ENCODE measurements at regions not wholly inside any gene's neighbourhood (a gene's known extent, or its start where the extent isn't known, plus 50 kb on each side); places are given as distances from the start of the nearest gene placed in this dataset.

DNA sequence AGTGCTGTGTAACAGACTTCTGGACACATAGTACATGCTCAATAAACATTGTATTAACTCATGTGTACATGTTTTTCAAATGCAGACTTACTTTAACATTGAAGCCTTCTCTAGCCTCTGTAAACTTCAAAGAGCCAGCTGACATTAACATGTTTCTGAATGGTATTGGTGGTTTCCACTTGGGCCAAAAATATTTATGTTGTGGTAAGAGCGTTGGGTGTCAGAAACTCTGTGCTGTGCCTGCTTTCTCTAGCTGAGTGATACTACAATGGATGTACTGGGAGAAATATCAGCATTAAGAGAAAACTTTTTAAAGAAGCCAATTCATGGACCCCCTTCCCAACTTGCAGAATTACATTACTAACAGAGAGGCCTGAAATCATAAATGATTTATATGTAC, 1951.7 kb downstream of the TP53TG3F start (continued):
- TF ChIP-seq ZNF596 (tag by site-specific recombination; IDR thresholded peaks at IDR 0.05) = no peak
- TF ChIP-seq, protein P1, sequence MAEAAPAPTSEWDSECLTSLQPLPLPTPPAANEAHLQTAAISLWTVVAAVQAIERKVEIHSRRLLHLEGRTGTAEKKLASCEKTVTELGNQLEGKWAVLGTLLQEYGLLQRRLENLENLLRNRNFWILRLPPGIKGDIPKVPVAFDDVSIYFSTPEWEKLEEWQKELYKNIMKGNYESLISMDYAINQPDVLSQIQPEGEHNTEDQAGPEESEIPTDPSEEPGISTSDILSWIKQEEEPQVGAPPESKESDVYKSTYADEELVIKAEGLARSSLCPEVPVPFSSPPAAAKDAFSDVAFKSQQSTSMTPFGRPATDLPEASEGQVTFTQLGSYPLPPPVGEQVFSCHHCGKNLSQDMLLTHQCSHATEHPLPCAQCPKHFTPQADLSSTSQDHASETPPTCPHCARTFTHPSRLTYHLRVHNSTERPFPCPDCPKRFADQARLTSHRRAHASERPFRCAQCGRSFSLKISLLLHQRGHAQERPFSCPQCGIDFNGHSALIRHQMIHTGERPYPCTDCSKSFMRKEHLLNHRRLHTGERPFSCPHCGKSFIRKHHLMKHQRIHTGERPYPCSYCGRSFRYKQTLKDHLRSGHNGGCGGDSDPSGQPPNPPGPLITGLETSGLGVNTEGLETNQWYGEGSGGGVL (tag by site-specific recombination; IDR thresholded peaks at IDR 0.05) = no peak
- TF ChIP-seq, protein P2, sequence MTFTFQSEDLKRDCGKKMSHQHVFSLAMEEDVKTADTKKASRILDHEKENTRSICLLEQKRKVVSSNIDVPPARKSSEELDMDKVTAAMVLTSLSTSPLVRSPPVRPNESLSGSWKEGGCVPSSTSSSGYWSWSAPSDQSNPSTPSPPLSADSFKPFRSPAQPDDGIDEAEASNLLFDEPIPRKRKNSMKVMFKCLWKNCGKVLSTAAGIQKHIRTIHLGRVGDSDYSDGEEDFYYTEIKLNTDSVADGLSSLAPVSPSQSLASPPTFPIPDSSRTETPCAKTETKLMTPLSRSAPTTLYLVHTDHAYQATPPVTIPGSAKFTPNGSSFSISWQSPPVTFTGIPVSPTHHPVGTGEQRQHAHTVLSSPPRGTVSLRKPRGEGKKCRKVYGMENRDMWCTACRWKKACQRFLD (tag by site-specific recombination; IDR thresholded peaks at IDR 0.05) = no peak
- TF ChIP-seq ZNF521 (tag by site-specific recombination; IDR thresholded peaks at IDR 0.05) = no peak
- TF ChIP-seq ZNF571 (tag by site-specific recombination; IDR thresholded peaks at IDR 0.05) = no peak
- TF ChIP-seq ZFP41 (tag by site-specific recombination; IDR thresholded peaks at IDR 0.05; ENCODE audit: borderline replicate concordance) = no peak
- TF ChIP-seq, protein P3, sequence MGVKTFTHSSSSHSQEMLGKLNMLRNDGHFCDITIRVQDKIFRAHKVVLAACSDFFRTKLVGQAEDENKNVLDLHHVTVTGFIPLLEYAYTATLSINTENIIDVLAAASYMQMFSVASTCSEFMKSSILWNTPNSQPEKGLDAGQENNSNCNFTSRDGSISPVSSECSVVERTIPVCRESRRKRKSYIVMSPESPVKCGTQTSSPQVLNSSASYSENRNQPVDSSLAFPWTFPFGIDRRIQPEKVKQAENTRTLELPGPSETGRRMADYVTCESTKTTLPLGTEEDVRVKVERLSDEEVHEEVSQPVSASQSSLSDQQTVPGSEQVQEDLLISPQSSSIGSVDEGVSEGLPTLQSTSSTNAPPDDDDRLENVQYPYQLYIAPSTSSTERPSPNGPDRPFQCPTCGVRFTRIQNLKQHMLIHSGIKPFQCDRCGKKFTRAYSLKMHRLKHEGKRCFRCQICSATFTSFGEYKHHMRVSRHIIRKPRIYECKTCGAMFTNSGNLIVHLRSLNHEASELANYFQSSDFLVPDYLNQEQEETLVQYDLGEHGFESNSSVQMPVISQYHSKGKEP (tag by site-specific recombination; IDR thresholded peaks at IDR 0.05) = no peak
- TF ChIP-seq ZIC2 (tag by site-specific recombination; IDR thresholded peaks at IDR 0.05) = no peak
- no peak for TF ChIP-seq ZNF324 (tag by site-specific recombination; IDR thresholded peaks at IDR 0.05)

DNA sequence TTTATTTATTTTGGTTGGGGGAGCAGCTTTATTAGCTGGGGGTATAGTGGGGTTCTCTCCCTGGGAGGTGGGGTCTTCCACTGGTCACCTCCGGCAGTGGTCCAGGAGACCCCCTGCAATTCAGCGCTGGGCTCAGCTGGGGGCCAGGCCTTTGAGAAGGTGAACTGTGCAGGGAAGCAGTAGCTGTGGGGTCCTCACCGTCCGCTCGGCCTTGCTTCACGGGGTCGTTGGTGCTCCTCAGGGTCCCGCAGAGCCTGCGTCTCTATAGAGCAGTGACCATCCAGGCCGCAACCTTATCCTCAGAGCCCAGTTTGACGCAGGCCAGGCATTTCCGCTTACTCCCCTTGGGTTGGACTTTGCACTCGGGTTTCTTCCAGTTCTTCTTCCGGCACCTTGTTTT, 1954.7 kb downstream of the TP53TG3F start:
- ChIA-PET POLR2A (no interaction called here), CTCF (no interaction called here)
- no peak overlapping the region for H3K27ac ChIP-seq (ENCODE audit: extremely low read depth, low read depth, low read length)
- no peak overlapping the region for H3K4me3 ChIP-seq (ENCODE audit: low read depth, low read length)
- H3K9me3 ChIP-seq (ENCODE audit: control insufficient read depth, insufficient read depth, low read depth, low read length) = no peaks in the 10 kb centered on the region
- no peaks in the 10 kb centered on the region for H3K4me1 ChIP-seq (ENCODE audit: control insufficient read depth, insufficient read depth, low read length)
- no peak for TF ChIP-seq ZNF19 (tag by site-specific recombination; IDR thresholded peaks at IDR 0.05; ENCODE audit: low read depth)
- TF ChIP-seq, protein P4, sequence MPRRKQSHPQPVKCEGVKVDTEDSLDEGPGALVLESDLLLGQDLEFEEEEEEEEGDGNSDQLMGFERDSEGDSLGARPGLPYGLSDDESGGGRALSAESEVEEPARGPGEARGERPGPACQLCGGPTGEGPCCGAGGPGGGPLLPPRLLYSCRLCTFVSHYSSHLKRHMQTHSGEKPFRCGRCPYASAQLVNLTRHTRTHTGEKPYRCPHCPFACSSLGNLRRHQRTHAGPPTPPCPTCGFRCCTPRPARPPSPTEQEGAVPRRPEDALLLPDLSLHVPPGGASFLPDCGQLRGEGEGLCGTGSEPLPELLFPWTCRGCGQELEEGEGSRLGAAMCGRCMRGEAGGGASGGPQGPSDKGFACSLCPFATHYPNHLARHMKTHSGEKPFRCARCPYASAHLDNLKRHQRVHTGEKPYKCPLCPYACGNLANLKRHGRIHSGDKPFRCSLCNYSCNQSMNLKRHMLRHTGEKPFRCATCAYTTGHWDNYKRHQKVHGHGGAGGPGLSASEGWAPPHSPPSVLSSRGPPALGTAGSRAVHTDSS (tag by site-specific recombination; IDR thresholded peaks at IDR 0.05) = no peak
- no peaks in the 10 kb centered on the region for H3K36me3 ChIP-seq (ENCODE audit: control insufficient read depth in 2 of 2, insufficient read depth in 1 of 2, low read length in 2 of 2)

DNA sequence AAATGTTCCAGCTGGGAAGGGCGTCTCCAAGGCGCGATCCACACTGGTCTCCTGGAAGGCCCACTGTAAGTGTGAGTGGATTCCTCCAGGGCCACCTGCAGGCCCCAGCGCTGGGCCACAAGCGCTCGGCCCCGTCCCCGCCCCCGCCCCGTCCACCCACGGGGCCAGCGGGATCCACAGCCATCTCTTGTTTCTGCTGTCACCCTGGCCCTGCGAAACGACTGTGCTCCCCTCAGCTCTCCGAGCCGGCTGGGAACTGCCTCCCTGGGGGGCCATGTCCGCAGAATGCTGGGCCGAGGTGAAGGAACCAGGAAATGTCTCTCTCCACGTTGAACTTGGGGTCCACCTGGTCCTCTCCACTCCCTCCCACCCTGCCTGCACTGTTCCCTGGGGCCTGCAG, 1955.2 kb downstream of the TP53TG3F start:
- Histone ChIP-seq H3K36me3 (ENCODE audit: control insufficient read depth in 2 of 2, insufficient read depth in 1 of 2, low read length in 2 of 2) (no peaks in the 10 kb centered on the region), H3K4me3 (ENCODE audit: low read depth, low read length) (no peak overlapping the region), H3K4me1 (ENCODE audit: control insufficient read depth, insufficient read depth, low read length) (no peaks in the 10 kb centered on the region), H3K9me3 (ENCODE audit: control insufficient read depth, insufficient read depth, low read depth, low read length) (no peaks in the 10 kb centered on the region), H3K27ac (ENCODE audit: extremely low read depth, low read depth, low read length) (no peak overlapping the region)
- CTCF ChIA-PET = no interaction called here
- TF ChIP-seq, protein P5, sequence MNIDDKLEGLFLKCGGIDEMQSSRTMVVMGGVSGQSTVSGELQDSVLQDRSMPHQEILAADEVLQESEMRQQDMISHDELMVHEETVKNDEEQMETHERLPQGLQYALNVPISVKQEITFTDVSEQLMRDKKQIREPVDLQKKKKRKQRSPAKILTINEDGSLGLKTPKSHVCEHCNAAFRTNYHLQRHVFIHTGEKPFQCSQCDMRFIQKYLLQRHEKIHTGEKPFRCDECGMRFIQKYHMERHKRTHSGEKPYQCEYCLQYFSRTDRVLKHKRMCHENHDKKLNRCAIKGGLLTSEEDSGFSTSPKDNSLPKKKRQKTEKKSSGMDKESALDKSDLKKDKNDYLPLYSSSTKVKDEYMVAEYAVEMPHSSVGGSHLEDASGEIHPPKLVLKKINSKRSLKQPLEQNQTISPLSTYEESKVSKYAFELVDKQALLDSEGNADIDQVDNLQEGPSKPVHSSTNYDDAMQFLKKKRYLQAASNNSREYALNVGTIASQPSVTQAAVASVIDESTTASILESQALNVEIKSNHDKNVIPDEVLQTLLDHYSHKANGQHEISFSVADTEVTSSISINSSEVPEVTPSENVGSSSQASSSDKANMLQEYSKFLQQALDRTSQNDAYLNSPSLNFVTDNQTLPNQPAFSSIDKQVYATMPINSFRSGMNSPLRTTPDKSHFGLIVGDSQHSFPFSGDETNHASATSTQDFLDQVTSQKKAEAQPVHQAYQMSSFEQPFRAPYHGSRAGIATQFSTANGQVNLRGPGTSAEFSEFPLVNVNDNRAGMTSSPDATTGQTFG (tag by site-specific recombination; IDR thresholded peaks at IDR 0.05; ENCODE audit: borderline replicate concordance) = no peak
- TF ChIP-seq REPIN1 (tag by site-specific recombination; IDR thresholded peaks at IDR 0.05; ENCODE audit: low read depth) (no peak), ZNF626 (tag by site-specific recombination; IDR thresholded peaks at IDR 0.05) (no peak), ZNF501 (tag by site-specific recombination; IDR thresholded peaks at IDR 0.05) (no peak), FEZF1 (tag by site-specific recombination; IDR thresholded peaks at IDR 0.05) (no peak)
- POLR2A ChIA-PET = no interaction called here
